GM21576 (cell line): ENCODE measurements at regions not wholly inside any gene's neighbourhood (a gene's known extent, or its start where the extent isn't known, plus 50 kb on each side); places are given as distances from the start of the nearest gene placed in this dataset.

Source experiments
- ATAC-seq: cut with Tn5 transposase; IDR thresholded peaks from one replicate; pipeline ENCODE4 v1.9.1; 2021; ENCODE audit warnings: mild to moderate bottlenecking, moderate library complexity; ENCODE audit not compliant: unreplicated experiment

DNA sequence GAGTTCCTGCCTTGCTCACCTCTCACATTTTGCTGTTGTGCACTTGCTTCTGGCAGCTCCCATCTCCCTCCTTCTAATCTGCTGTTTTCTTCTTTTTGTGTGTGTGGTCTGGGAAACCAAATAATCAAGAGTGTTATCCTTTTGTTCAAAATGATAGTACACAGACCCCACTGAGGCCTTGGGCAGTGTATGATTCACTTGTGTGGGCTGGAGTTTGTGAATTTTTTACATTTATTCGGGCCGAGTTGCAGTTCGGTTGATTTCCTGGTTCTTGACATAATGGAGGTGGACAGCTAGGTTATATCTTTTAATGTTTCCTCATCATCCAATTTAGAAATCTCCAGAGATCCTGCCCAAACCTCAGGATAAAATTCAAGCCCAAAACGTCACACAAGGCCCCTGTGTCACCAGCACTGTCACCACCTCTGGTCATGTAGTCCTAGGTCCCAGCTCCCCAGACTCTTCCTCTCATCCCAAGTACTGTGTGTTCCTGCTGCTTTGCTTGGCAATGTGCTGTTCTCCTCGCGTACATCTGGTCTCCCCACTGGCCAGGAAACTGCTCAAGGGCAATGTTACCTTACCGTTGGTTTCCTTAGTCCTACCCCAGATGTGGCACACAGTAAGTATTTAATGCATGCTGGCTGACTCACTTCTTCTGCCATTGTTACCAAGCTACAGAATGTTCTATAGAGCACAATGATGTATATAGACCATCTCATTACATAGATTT is 55.7 kb upstream of the PHACTR2 start:
- ATAC-seq = no peak

DNA sequence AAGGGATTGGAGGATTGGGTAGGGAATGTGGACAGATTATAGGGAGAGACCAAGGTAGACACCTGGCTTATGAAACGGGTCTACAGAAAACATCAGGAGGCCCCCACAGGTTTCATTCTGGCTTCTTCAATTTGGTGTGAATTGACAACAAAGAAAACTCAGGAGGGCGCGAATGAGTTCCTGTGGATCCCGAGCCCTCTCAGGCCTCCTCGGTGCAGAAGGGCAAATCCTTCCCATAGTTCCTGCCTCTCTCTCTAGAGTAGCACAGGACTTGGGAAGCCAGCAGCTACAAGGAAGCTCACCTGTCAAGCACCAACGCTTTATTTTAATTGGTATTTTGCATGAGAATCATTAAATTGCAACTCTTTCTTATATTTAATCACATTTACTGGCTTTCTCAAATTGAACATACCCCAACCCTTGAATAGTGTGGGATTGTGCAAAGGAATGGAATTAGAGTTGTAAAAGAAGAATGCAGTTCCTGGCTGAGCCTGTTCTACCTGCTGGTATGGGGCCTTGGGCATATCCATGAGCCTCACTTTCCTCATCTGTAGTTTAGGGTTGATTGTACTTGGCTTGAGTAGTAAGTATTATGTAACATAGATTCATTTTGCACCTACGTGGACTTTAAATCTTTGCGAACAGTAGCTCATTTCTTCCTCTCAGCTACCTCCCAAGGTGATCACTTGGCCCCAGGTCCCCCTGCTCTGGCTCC is 56.4 kb upstream of the PHACTR2 start:
- no peak for ATAC-seq

DNA sequence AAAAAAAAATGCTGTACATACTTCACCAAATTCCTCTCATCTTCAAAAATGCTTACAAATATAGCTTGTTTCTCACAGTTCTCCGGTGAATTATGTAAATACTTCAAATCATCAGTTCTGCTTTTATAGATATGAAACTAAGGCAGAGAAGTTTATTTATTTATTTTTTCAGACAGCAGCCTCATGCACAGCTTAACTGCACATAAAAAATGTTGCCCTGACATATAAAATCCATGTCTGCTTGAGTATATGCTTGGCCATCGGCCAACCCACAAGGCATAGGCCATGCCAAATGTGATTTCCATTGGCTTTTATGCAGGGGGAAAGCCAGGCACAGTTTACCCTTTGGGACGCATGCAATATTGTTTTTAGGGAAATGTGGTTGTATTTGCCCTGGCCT is 57.3 kb upstream of the PHACTR2 start:
- no peak for ATAC-seq

DNA sequence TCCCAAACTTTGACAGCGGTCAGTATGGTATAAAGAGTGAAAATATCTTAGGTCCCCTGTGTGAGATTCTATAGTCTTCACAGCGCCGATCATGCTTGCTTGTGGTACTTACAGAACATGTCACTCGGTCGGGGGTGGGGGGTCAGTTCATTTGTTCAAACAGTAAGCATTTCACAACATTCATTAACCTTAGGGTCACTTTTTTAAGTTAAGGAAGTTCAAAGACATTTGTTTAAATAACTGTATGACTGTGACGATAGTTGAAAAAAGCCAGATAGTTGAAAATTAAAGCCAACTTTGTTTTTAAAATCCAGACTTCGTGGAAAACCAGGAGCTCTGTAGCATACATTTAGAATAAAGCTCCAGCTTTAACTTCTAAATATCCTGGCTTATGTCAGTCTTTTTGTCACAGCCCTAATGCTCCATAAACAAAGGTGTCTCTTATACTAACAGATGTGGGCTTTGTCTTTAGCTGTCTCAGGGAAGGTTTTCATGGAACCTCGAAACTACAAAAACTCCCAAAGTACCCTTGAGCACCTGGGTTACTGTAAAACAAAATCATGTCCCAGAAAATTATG is 57.9 kb upstream of the PHACTR2 start:
- no peak for ATAC-seq

GRCh38 chr6:143616741-143617140 is 61.0 kb upstream of the PHACTR2 start:
- ATAC-seq = no peak

GRCh38 chr6:143615785-143616184 is 62.0 kb upstream of the PHACTR2 start:
- ATAC-seq = no peak

DNA sequence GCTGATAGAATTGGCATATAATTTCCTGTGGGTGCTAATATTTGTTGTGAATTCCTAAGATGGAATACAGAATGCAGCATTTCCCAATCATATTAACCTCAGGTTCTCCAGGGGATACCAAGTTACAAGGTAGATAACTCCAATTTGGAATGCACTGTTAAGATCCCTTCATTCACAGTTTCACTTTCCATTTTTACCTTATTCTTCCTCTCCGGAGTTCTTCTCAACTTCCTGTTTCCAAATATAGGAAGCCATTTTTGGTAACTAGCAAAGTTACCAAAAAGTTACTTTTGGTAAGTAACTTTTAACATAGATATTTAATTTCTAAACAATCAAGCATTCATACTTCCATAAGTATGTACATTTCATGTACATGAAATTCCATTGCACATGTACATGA is 63.5 kb upstream of the PHACTR2 start:
- ATAC-seq = no peak

GRCh38 chr6:143613749-143614148 is 64.0 kb upstream of the PHACTR2 start:
- no peak for ATAC-seq

- no peak for ATAC-seq
These were observed 65.6 kb upstream of the PHACTR2 start for GRCh38 chr6:143612186-143612585.

- no peak for ATAC-seq
These were observed 66.2 kb upstream of the PHACTR2 start for GRCh38 chr6:143611580-143611979.

- no peak for ATAC-seq
These were observed 67.8 kb upstream of the PHACTR2 start for GRCh38 chr6:143609972-143610371.

DNA sequence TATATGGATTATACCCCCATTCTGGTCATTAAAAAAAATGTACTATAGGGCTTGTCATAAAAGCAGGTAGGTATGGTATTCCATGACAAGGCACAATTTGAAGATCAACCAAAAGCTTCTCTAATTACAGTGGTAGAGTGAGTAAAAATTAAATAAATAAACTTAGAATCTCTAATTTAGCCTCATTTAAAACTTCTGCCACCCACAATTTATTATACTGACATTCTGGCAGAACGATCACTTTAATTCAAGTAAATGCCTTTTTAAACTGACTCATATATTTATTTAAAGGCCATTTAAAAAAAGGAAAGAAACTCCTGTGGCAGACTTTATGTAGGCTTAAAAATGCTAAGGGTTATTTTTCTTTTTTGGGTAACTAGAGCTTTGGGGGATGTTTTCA is 68.3 kb upstream of the PHACTR2 start:
- ATAC-seq = no peak

DNA sequence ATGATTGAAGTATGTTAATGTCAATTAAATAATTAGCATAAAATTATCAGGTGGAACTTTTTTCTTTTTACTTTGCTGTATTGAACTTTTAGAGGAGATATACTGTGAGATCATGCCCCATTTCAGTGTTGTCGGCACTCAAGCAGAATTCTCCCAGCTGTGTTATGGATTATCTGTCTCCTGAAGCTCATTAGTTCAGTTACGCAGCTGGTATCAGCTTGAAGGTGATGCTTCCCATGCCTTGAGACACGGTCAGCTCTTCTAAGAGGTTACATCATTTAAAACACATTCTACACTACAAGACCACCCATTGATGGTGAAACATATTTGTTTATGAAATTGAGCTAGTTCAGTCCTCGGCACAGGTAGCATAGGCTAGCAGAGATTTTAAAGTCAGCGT is 68.9 kb upstream of the PHACTR2 start:
- no peak for ATAC-seq

DNA sequence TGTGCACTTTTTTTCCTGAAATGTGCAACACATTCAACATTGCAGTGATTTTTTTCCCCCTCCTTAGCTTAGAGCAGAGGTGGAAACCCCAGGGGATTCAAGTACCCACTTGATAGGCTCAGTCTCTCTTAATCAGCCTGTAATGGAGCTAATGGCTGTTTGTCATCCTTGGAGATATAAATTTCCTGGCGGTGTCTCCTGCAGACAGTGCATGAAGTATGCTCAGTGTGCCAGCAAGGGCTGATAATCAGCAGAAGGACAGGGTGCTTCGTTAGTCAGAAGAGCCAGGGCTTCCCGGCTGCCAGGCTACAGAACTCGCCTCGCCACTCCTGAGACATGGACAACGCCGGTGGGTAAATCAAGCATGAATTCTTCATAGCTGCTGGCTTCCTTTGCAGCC is 69.8 kb upstream of the PHACTR2 start:
- ATAC-seq = no peak

DNA sequence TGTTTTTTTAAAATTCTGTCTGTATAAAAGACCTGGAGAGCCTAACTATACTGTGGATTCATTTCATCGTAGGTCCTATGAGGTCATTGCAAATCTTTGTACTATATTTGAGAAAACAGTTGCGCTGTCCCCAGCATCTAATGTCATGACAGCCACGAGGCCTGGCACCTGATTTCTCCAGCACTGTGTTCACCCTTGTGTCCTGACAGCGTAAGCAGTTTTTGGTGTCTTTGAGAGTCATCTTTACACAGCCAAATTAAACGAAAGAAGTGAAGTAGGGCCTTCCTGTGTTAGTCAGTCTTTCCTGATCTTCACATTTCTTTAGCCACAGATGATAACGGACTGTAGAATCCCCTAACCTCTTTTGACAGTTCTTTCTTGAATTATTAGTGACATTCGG is 70.6 kb upstream of the PHACTR2 start:
- no peak for ATAC-seq

GRCh38 chr6:143605906-143606521 is 71.8 kb upstream of the PHACTR2 start:
- no peak for ATAC-seq

DNA sequence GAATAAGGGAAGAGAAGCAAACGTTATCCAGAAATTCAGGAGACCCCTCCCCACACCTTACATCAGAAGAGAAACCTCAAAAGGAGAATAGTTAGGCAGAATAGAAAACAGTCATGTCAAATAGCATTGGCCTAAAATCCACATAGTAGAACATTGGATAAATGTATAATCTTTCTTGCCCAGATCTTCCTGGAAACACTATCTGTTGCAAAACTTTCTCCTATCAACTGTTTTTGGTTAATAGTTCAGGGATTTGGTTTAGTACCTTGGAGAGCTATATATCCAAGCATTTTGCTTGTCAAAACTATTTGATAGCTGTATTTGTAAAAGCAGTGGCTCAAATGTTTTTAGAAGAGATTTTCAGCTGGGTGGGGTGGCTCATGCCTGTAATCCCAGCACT is 74.3 kb upstream of the PHACTR2 start:
- no peak for ATAC-seq

DNA sequence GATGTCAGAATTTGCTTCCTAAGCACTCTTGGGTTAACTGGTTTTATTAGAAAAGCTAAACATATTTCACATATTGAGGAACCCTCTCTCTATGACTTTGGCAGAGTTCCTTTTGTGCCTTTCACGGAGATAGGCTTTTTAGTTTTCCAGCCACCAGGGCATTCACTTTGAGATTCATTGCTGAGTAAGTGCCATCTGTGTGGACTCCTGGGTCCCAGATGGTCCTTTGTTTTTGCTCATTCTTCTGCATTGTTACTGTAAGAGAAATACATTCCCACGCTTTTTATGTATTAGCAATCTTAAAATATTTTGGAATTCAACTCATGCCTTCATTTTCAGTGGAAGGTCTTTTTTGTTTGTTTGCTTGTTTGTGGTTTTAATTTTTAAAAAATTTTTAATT is 76.3 kb upstream of the PHACTR2 start:
- ATAC-seq = no peak

DNA sequence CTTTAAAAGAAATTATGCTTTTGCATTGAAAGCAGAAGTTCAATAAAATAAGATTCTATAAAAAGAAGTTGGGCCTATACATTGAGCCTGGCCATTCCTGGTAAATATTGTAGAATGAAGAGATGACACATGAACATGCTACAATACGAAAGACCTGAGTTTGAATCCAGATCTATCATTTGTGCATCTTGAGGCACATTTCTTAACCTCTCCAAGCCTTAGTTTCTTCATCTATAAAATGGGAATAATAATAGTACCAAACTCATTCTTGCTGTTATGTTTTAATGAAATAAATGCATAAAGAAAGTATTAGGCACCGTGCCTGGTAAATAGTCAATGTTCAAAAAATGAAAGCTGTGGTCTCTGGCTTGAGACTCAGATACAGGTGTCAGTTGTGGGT is 76.9 kb upstream of the PHACTR2 start:
- no peak for ATAC-seq

DNA sequence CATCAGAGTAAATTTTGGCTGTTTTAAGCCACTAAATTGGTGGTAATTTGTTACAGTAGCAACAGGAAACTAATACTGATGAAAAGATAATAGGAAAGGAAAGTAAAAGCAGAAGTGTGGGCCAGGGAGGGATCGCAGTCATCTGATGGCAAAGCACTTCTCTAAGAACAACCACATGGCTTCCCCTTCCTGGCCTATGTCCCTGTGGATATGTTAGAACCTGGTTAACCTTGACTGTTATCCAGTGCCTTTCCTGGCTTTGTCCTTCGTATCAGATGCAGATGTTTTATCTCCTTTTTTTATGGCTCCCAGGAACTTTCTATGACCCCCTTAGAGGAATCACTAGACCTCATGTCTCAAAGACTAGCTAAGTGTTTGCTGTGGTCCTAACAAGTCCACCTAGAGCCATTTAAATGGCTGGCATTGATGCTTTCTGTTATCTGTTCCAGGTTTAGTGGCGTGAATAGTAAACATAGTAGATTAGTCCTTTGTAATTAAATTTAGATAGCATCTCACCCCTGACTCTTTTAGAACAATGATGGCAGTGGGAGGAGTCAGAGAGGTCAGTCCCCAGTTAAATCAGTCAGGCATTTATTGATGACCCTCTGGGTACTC is 79.2 kb upstream of the PHACTR2 start:
- no peak for ATAC-seq

DNA sequence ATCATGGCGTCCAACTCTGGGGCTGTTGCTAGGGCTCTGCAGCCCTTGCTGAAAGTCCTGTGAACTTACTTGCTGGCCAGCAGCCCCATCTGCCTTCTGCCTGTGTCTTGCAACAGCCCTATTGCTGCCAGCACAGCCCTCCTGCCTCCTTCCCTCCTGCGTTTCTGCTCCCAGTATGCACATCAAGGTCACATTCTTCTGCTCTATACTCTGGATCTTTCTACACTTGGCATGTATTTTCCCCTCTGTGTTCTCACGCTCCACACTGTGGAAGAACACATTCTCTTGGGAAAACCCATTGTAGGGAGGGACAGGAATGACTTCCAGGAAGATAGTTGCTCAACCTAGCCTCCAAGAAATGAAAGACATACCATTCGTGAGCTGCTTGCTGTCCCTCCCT is 80.9 kb upstream of the PHACTR2 start:
- ATAC-seq = no peak
